Inflammatory macrophage treated with lipopolysaccharide for 1 hour (primary cell): ENCODE measurements at regions not wholly inside any gene's neighbourhood (a gene's known extent, or its start where the extent isn't known, plus 50 kb on each side); places are given as distances from the start of the nearest gene placed in this dataset.
A peak's percentile ranks its signal among the peaks of the same experiment; 100 is the strongest.

ENCODE experiments used
- DNase-seq, 2 donors: peaks; one replicate each; pipeline ENCODE4 v3.0.0-alpha.2; 2020 to 2022

- no peak for DNase-seq
Measured at GRCh38 chr11:32273931-32274330, 161.4 kb downstream of the WT1 start.

GRCh38 chr11:32279672-32280071 lies 155.7 kb downstream of the WT1 start:
- no peak for DNase-seq

DNA sequence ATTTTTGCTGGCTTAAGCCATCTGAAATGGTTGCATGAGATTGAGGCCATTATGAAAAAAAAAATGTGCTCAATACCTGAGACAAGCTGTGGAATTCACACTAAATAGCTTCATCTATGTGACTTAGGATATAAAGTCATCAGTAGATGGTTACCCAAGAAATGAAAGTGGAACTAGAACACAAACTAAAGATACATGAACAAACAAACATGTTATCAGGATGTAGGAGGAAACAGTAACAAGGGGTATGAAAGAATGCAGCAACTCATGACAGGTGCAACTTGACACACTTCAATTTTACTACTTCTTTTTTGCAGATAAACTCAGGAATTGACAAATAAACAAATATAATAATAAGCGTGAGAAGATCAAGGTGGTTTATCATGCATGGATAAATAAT lies 155.0 kb downstream of the WT1 start:
- DNase-seq: no peak

DNA sequence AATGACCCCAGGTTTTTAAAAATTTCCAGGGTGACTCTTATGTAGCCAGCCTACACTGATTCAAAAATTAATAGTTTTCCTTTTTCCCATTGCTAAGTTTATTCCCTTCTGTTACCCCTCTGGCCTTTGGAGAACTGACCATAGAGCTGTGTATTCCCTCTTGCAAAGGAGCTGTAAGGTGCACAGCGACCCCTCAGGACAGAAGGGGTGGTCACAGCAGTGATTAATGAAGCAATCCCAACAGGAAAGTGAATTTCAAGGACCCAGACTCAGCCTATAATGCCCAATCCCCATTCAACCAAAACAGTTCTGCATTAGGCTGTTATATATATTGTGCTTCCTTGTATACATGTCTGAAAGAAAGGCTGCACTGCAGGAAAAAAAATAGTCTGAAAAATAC lies 147.1 kb downstream of the WT1 start:
- no peak for DNase-seq

DNA sequence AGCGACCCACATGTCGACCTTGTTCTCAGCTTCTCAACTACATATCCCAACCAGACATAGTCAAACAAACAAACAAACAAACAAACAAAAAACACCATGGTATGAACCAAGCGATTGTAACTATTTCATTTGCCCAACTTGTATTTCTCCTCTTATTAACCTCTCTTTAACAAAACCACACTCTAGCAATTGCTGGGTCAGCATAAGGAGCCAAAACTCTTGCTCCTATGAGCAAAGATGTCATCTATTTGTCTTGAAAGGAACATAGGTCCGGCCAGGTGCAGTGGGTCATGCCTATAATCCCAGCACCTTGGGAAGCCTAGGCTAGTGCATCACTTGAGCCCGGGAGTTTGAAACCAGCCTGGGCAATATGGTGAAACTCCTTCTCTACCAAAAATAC lies 145.6 kb downstream of the WT1 start:
- DNase-seq: no peak

DNA sequence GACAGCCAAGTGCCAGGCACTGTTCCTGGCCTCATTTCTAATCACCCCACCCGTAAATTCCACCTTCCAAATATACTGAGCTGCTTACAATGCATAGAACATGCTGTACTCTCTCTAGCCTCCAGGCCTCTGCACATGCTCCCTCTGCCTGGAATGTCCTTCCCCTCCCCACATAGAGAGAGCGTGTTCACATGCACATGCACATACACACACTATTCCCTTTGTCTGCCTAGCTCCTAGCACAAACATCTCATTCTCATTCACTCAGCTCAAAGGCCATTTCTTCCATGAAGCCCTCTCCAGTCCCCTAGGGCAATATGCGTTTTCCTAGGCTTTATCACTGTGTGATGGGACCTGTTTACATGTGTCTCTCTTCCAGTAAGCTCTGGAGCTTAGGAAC lies 144.6 kb downstream of the WT1 start:
- DNase-seq: no peak

- peak; percentile 25 to 51 for DNase-seq
Measured at GRCh38 chr11:32297611-32298011, 137.7 kb downstream of the WT1 start.

DNA sequence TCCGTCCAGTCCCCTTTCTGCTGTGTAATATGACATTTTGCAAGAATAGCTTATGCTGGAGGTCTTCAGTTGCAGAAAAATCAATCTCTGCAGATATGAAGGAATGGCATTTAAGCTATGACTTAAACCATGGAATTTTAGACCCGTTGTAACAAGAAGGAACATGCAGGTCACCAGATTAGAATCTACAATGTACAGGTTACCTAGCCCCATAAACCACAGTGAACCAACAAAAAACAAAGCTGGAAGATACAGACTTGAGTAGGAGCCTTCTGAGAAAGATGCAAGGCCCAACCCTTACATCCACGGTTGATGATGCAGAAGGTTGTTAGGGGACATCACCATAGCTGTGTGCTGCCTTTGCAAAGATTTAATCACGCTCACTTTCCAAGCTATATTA lies 132.5 kb downstream of the WT1 start:
- no peak for DNase-seq

DNA sequence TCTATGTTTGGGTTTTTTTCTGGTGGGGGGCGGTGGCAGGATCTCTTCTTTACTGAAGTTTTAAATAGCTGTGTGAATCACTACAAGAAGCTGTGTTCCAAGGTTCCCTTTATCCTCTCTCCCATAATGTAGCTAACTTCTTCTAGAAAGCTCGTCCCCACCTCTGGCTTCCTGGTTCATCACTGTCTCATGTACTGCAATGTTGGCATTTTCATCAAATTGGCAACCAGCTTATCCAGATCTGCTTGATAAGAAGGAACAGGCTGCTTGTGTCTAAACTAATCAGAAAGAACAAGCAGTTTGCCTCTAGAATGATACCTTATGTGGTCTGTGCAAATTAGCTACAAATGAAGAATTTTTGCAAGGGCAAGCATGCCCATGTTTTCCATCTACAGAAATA lies 130.8 kb downstream of the WT1 start:
- no peak for DNase-seq

- DNase-seq: no peak
Measured at GRCh38 chr11:32305460-32305859, 129.9 kb downstream of the WT1 start.

- DNase-seq: no peak
Measured at GRCh38 chr11:32307471-32307870, 127.9 kb downstream of the WT1 start.

DNA sequence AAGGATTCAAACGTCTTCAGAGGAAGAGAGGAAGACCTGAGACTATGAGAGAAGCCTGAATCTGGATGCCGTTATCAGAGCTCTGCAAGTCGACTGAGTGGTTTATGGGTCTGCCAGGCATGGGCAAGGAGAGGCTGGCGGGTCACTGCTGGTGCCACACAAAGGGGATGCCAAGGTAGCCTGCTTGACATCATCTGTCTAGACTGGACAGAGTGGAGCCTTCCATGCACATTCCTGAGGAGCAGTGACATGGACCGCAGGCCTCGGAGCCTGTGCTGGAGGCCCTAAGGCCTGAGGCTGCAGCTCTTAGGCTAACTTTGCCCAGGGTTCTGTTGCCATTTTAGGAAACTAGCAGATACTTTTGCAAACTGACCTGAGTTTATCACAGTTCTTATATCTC lies 127.4 kb downstream of the WT1 start:
- DNase-seq: no peak

DNA sequence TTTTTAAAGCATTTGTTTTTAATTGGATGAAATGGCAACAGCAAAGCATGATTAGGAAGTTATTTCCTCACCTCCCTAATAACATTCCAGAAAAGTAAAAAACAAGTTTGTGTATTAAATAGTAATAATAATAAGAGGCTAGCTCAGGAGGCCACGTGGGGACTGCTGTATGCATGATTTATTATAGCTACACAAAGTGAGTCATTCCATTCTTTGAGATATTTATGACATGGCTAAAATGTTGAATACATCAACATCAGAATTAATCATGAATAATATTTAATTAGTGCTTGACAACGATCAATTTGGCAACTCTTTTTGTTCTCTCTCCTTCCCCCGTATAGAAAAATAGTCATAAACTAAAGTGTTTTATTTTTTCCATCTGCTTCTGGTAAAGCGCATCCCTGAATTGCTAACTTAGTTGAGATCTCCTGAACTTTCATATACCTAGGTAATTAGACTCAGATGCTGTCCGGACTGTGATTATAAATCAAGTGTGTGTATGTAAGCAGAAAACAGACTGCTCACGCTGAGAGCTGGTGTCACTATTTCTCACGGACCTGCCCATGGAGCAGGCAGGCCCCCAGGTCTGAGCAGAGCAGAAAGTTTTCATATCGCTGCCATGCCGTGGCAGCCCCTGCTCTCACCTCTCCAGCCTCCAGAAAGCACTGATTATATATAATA lies 125.7 kb downstream of the WT1 start:
- no peak for DNase-seq

DNA sequence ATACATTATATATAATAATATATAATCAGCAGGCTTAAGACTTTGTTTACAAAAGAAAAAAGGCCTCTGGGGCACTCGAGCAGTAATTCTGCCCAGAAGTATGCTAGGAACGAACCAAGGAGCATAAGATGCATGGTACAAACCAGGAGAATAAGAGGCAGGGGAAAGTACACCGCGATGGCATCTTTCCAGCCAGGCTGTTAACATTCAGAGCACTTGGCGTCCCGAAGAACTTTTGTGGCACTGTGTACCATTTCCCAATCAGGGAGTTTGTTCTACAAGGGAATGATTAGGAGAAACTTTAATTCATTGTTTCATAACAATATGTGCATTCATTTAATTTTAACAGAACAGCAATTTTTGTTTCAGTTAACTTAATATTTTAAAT lies 125.1 kb downstream of the WT1 start:
- DNase-seq: no peak

DNA sequence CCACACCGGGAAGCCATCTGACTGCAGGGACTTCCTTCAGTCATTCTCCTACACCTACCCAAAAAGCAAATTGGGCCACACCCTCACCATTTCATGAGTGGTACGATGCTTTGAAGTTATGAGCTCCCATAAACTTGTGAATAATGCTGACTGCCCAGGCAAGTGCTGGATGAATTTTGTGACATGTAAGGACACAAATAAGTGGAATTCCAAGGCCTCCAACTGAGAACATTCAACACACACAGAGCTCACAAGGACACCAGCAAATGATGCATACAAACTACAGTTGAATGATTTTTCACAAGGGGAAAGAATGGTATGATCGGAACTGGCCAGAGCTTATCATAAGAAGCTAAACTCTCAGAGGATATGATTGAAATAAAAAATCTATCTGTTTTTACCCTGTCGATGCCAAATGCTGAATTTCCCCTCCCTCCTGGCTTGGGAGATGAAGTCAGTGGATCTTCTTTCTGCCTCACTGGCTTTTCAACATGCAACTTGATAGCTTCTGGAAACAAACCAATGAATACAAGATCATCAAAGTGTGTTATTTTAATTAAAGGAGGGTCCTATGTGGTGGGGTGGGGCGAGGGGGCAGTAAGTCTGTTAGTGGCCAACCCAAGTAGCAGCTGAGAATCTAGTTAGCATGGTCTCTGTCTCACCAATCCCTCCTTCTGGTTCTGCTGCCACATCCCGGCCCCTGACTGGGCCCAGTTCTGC lies 123.8 kb downstream of the WT1 start:
- no peak for DNase-seq

GRCh38 chr11:32312206-32312817 lies 123.0 kb downstream of the WT1 start:
- DNase-seq: no peak

- peak; percentile 80 to 88 for DNase-seq
Measured at GRCh38 chr11:32312865-32313403, 122.4 kb downstream of the WT1 start.

GRCh38 chr11:32313477-32313876 lies 121.9 kb downstream of the WT1 start:
- DNase-seq: no peak

DNA sequence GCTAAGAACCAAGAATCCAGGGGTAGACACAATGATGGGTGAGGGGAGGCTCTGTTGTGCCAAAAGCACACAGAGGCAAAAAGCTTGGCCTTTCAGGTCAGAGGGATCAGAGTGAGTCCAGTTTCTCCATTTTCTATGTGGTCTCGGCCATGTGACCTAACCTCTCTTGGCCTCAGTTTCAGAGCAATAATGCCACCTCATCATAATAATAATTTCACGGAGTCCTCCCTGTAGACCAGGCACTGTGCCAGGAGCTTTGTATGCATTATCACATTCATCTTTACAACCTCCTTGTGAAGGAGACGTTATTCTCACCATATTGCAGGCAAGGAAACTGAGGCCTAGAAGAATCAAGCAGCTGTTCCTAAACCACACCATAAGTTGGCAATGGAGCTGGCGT lies 120.2 kb downstream of the WT1 start:
- DNase-seq: no peak

- no peak for DNase-seq
Measured at GRCh38 chr11:32316232-32316631, 119.1 kb downstream of the WT1 start.

GRCh38 chr11:32316858-32317642 lies 118.3 kb downstream of the WT1 start:
- no peak for DNase-seq

GRCh38 chr11:32317643-32318042 lies 117.7 kb downstream of the WT1 start:
- no peak for DNase-seq
